ENCODE measurements at regions not wholly inside any gene's neighbourhood (a gene's known extent, or its start where the extent isn't known, plus 50 kb on each side); places are given as distances from the start of the nearest gene placed in this dataset.

DNA sequence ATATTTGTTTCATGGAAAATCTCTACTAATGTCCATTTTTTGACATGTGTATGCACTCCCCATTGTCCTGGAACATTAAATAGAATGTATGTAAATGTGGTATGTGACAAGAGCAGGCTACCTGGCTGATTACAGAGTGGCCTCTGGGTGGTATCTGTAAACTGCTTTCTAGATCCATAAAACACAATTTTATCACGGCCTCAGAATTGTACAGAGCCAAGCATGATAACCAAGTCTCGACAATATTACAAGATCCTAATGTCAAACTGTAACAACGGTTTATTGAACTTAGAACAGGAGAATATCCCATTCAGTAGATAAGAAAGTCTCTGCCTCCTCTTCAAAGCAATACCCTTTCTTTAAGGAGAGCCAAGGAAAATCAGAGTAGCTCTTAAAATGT is 212.4 kb downstream of the PCDH7 start:
- TF ChIP-seq SIN3A (IDR thresholded peaks at IDR 0.05; ENCODE audit: borderline replicate concordance, insufficient read depth, low read depth, low read length) (no peak), TCF7L2 (IDR thresholded peaks at IDR 0.05; ENCODE audit: low read depth, low read length) (no peak), POLR2AphosphoS5 (IDR thresholded peaks at IDR 0.05; ENCODE audit: low read depth, low read length) (no peak)
- TF ChIP-seq, protein P1, sequence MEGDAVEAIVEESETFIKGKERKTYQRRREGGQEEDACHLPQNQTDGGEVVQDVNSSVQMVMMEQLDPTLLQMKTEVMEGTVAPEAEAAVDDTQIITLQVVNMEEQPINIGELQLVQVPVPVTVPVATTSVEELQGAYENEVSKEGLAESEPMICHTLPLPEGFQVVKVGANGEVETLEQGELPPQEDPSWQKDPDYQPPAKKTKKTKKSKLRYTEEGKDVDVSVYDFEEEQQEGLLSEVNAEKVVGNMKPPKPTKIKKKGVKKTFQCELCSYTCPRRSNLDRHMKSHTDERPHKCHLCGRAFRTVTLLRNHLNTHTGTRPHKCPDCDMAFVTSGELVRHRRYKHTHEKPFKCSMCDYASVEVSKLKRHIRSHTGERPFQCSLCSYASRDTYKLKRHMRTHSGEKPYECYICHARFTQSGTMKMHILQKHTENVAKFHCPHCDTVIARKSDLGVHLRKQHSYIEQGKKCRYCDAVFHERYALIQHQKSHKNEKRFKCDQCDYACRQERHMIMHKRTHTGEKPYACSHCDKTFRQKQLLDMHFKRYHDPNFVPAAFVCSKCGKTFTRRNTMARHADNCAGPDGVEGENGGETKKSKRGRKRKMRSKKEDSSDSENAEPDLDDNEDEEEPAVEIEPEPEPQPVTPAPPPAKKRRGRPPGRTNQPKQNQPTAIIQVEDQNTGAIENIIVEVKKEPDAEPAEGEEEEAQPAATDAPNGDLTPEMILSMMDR (IDR thresholded peaks at IDR 0.05): no peak
- TF ChIP-seq, protein P2, sequence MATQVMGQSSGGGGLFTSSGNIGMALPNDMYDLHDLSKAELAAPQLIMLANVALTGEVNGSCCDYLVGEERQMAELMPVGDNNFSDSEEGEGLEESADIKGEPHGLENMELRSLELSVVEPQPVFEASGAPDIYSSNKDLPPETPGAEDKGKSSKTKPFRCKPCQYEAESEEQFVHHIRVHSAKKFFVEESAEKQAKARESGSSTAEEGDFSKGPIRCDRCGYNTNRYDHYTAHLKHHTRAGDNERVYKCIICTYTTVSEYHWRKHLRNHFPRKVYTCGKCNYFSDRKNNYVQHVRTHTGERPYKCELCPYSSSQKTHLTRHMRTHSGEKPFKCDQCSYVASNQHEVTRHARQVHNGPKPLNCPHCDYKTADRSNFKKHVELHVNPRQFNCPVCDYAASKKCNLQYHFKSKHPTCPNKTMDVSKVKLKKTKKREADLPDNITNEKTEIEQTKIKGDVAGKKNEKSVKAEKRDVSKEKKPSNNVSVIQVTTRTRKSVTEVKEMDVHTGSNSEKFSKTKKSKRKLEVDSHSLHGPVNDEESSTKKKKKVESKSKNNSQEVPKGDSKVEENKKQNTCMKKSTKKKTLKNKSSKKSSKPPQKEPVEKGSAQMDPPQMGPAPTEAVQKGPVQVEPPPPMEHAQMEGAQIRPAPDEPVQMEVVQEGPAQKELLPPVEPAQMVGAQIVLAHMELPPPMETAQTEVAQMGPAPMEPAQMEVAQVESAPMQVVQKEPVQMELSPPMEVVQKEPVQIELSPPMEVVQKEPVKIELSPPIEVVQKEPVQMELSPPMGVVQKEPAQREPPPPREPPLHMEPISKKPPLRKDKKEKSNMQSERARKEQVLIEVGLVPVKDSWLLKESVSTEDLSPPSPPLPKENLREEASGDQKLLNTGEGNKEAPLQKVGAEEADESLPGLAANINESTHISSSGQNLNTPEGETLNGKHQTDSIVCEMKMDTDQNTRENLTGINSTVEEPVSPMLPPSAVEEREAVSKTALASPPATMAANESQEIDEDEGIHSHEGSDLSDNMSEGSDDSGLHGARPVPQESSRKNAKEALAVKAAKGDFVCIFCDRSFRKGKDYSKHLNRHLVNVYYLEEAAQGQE (IDR thresholded peaks at IDR 0.05; ENCODE audit: insufficient read depth in 1 of 2, low read depth in 2 of 2, low read length in 1 of 2): no peak
- Histone ChIP-seq H3K4me3 (ENCODE audit: low read depth in 2 of 2, low read length in 2 of 2) (no peak overlapping the region), H3K9me3 (ENCODE audit: control insufficient read depth, insufficient read depth, low read depth, low read length) (no peaks in the 10 kb centered on the region), H3K36me3 (ENCODE audit: control insufficient read depth, insufficient read depth, low read length) (no peaks in the 10 kb centered on the region), H3K27ac (ENCODE audit: low read length) (no peak overlapping the region), H3K27me3 (ENCODE audit: control insufficient read depth, insufficient read depth, low read length) (no peaks in the 10 kb centered on the region), H3K4me1 (ENCODE audit: control insufficient read depth, insufficient read depth, low read length) (no peaks in the 10 kb centered on the region)
- ChIA-PET CTCF (no interaction called here), POLR2A (no interaction called here)
- intact Hi-C loops (cut with micrococcal nuclease; ENCODE audit: unreplicated experiment) (no loop called here), in situ Hi-C loops (cut with HindIII; ENCODE audit: low pct_unique_long_range_greater_than_20kb, low sequenced_read_pairs) (no loop called here)
- BruUV-seq (replicated peaks): no TSS peak
- ATAC-seq: no peak
- DNase-seq (ENCODE audit: low read depth, low spot score): no peak

DNA sequence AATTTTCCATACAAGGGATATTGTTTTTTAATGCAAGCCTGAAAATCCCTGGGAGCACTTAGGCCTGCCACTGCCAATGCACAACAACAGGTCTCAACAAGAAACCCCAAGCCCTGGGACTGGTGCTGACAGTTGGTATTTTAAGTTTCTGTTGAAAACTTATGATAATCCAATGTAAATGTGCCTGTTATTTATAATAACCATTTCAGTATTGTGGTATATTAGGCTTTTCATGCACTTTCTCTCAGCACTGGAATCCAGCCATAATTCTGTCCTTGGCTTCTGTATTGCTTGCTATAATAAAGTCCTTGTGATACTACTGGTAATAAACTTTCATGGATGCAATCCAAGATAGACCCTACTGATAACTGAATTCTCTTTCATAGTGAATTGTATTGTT is 218.9 kb downstream of the PCDH7 start:
- Histone ChIP-seq H3K4me1 (ENCODE audit: control insufficient read depth, insufficient read depth, low read length) (no peaks in the 10 kb centered on the region; the same call in 1 of the 2 replicates), H3K27ac (ENCODE audit: low read length) (peak overlapping the region; percentile 48; the same call in 1 of the 2 replicates), H3K36me3 (ENCODE audit: control insufficient read depth, insufficient read depth, low read length) (no peaks in the 10 kb centered on the region; the same call in 1 of the 2 replicates), H3K9me3 (ENCODE audit: control insufficient read depth, insufficient read depth, low read depth, low read length) (no peaks in the 10 kb centered on the region), H3K27me3 (ENCODE audit: control insufficient read depth, insufficient read depth, low read length) (no peaks in the 10 kb centered on the region), H3K4me3 (ENCODE audit: low read depth in 2 of 2, low read length in 2 of 2) (no peak overlapping the region)
- CTCF ChIA-PET: no interaction called here
- in situ Hi-C loops (cut with HindIII; ENCODE audit: low pct_unique_long_range_greater_than_20kb, low sequenced_read_pairs): no loop called here
- POLR2A ChIA-PET: no interaction called here
- ATAC-seq (no peak), DNase-seq (ENCODE audit: low read depth, low spot score) (no peak)
- no TSS peak for BruUV-seq (replicated peaks)
- TF ChIP-seq, protein P2 (IDR thresholded peaks at IDR 0.05; ENCODE audit: insufficient read depth in 1 of 2, low read depth in 2 of 2, low read length in 1 of 2): no peak
- no peak for TF ChIP-seq SIN3A (IDR thresholded peaks at IDR 0.05; ENCODE audit: borderline replicate concordance, insufficient read depth, low read depth, low read length)
- no peak for TF ChIP-seq TCF7L2 (IDR thresholded peaks at IDR 0.05; ENCODE audit: low read depth, low read length)
- no peak for TF ChIP-seq POLR2AphosphoS5 (IDR thresholded peaks at IDR 0.05; ENCODE audit: low read depth, low read length)
- TF ChIP-seq, protein P1 (IDR thresholded peaks at IDR 0.05): no peak
- intact Hi-C loops (cut with micrococcal nuclease; ENCODE audit: unreplicated experiment): no loop called here

All from Panc1 (cell line).